ENCODE measurements at regions not wholly inside any gene's neighbourhood (a gene's known extent, or its start where the extent isn't known, plus 50 kb on each side); places are given as distances from the start of the nearest gene placed in this dataset.
"Not testable (repeated sequence)": the region's sequence is repeated elsewhere in the genome, so short reads cannot be mapped to it uniquely, and the experiment has no call there.

- Mint-ChIP-seq H3K27ac (no peak overlapping the region), H3K4me3 (no peak overlapping the region), H3K4me1 (ENCODE audit: low read depth) (peaks cover 22% of the 10 kb centered on the region), H3K27me3 (no peaks in the 10 kb centered on the region), H3K36me3 (ENCODE audit: low read depth) (no peaks in the 10 kb centered on the region), H3K9me3 (no peaks in the 10 kb centered on the region)
- DNase-seq: no peak
Measured at GRCh38 chr7:142487124-142487523, 229.3 kb upstream of the PRSS58 start.

GRCh38 chr7:142485617-142486226 lies 227.9 kb upstream of the PRSS58 start:
- no peak for DNase-seq
- peaks cover 34% of the 10 kb centered on the region for H3K4me1 Mint-ChIP-seq (ENCODE audit: low read depth)
- H3K4me3 Mint-ChIP-seq: no peak overlapping the region
- no peaks in the 10 kb centered on the region for H3K27me3 Mint-ChIP-seq
- no peaks in the 10 kb centered on the region for H3K9me3 Mint-ChIP-seq
- H3K27ac Mint-ChIP-seq: peak overlapping the region; percentile 64
- H3K36me3 Mint-ChIP-seq (ENCODE audit: low read depth): no peaks in the 10 kb centered on the region

GRCh38 chr7:142483659-142484317 lies 225.9 kb upstream of the PRSS58 start:
- Mint-ChIP-seq H3K27ac (no peak overlapping the region), H3K4me1 (ENCODE audit: low read depth) (peaks cover 40% of the 10 kb centered on the region), H3K4me3 (no peak overlapping the region), H3K9me3 (no peaks in the 10 kb centered on the region), H3K36me3 (ENCODE audit: low read depth) (no peaks in the 10 kb centered on the region), H3K27me3 (no peaks in the 10 kb centered on the region)
- DNase-seq: no peak

GRCh38 chr7:142482891-142483658 lies 225.2 kb upstream of the PRSS58 start:
- Mint-ChIP-seq H3K27ac (peak overlapping the region; percentile 91), H3K9me3 (no peaks in the 10 kb centered on the region), H3K4me3 (peak overlapping the region; percentile 40), H3K27me3 (no peaks in the 10 kb centered on the region), H3K4me1 (ENCODE audit: low read depth) (peaks cover 47% of the 10 kb centered on the region), H3K36me3 (ENCODE audit: low read depth) (no peaks in the 10 kb centered on the region)
- peak; percentile 63 for DNase-seq

GRCh38 chr7:142481548-142481947 lies 223.7 kb upstream of the PRSS58 start:
- H3K27ac Mint-ChIP-seq: peak overlapping the region; percentile 38
- DNase-seq: no peak
- H3K27me3 Mint-ChIP-seq: no peaks in the 10 kb centered on the region
- no peaks in the 10 kb centered on the region for H3K9me3 Mint-ChIP-seq
- H3K4me1 Mint-ChIP-seq (ENCODE audit: low read depth): peaks cover 62% of the 10 kb centered on the region
- no peak overlapping the region for H3K4me3 Mint-ChIP-seq
- no peaks in the 10 kb centered on the region for H3K36me3 Mint-ChIP-seq (ENCODE audit: low read depth)

- Mint-ChIP-seq H3K4me1 (ENCODE audit: low read depth) (peaks cover 82% of the 10 kb centered on the region), H3K4me3 (no peak overlapping the region), H3K27ac (peak overlapping the region; percentile 63), H3K9me3 (no peaks in the 10 kb centered on the region), H3K27me3 (no peaks in the 10 kb centered on the region), H3K36me3 (ENCODE audit: low read depth) (no peaks in the 10 kb centered on the region)
- no peak for DNase-seq
Measured at GRCh38 chr7:142478479-142479220, 220.8 kb upstream of the PRSS58 start.

GRCh38 chr7:142477801-142478200 lies 219.9 kb upstream of the PRSS58 start:
- Mint-ChIP-seq H3K4me1 (ENCODE audit: low read depth) (peaks cover 79% of the 10 kb centered on the region), H3K27ac (peak overlapping the region; percentile 66)
- H3K27me3 Mint-ChIP-seq: not testable (repeated sequence)

GRCh38 chr7:142477079-142477651 lies 219.3 kb upstream of the PRSS58 start:
- Mint-ChIP-seq H3K36me3 (ENCODE audit: low read depth) (no peaks in the 10 kb centered on the region), H3K4me3 (no peak overlapping the region), H3K27me3 (no peaks in the 10 kb centered on the region), H3K9me3 (no peaks in the 10 kb centered on the region), H3K4me1 (ENCODE audit: low read depth) (peaks cover 72% of the 10 kb centered on the region), H3K27ac (peak overlapping the region; percentile 66)
- DNase-seq: no peak

More at GRCh38 chr7:142477801-142478200, 219.9 kb upstream of the PRSS58 start:
- not testable (repeated sequence) for H3K4me3 Mint-ChIP-seq; H3K36me3 Mint-ChIP-seq (ENCODE audit: low read depth); DNase-seq; H3K9me3 Mint-ChIP-seq

- Mint-ChIP-seq H3K27me3 (no peaks in the 10 kb centered on the region), H3K4me1 (ENCODE audit: low read depth) (peaks cover 65% of the 10 kb centered on the region), H3K27ac (no peak overlapping the region), H3K9me3 (no peaks in the 10 kb centered on the region), H3K36me3 (ENCODE audit: low read depth) (no peaks in the 10 kb centered on the region), H3K4me3 (no peak overlapping the region)
- DNase-seq: no peak
Measured at GRCh38 chr7:142476077-142476476, 218.2 kb upstream of the PRSS58 start.

GRCh38 chr7:142471820-142472219 lies 214.0 kb upstream of the PRSS58 start:
- DNase-seq: no peak
- Mint-ChIP-seq H3K27ac (no peak overlapping the region), H3K4me1 (ENCODE audit: low read depth) (peaks cover 58% of the 10 kb centered on the region)

GRCh38 chr7:142470544-142470830 lies 212.6 kb upstream of the PRSS58 start:
- Mint-ChIP-seq H3K27me3 (no peaks in the 10 kb centered on the region), H3K9me3 (no peaks in the 10 kb centered on the region), H3K36me3 (ENCODE audit: low read depth) (no peaks in the 10 kb centered on the region), H3K4me3 (no peak overlapping the region), H3K4me1 (ENCODE audit: low read depth) (peaks cover 45% of the 10 kb centered on the region), H3K27ac (peak overlapping the region; percentile 28)
- DNase-seq: no peak

More at GRCh38 chr7:142471820-142472219, 214.0 kb upstream of the PRSS58 start:
- H3K9me3 Mint-ChIP-seq: no peaks in the 10 kb centered on the region
- H3K27me3 Mint-ChIP-seq: no peaks in the 10 kb centered on the region
- no peak overlapping the region for H3K4me3 Mint-ChIP-seq
- H3K36me3 Mint-ChIP-seq (ENCODE audit: low read depth): no peaks in the 10 kb centered on the region

GRCh38 chr7:142469696-142470543 lies 212.1 kb upstream of the PRSS58 start:
- Mint-ChIP-seq H3K9me3 (no peaks in the 10 kb centered on the region), H3K4me3 (peak overlapping the region; percentile 16), H3K4me1 (ENCODE audit: low read depth) (peaks cover 41% of the 10 kb centered on the region), H3K27me3 (no peaks in the 10 kb centered on the region), H3K27ac (peak overlapping the region; percentile 28), H3K36me3 (ENCODE audit: low read depth) (no peaks in the 10 kb centered on the region)
- DNase-seq: no peak

GRCh38 chr7:142468871-142469665 lies 211.2 kb upstream of the PRSS58 start:
- no peak for DNase-seq
- Mint-ChIP-seq H3K4me1 (ENCODE audit: low read depth) (peaks cover 36% of the 10 kb centered on the region), H3K4me3 (peak overlapping the region; percentile 16), H3K27ac (no peak overlapping the region), H3K36me3 (ENCODE audit: low read depth) (no peaks in the 10 kb centered on the region), H3K27me3 (no peaks in the 10 kb centered on the region), H3K9me3 (no peaks in the 10 kb centered on the region)
